ENCODE measurements at regions not wholly inside any gene's neighbourhood (a gene's known extent, or its start where the extent isn't known, plus 50 kb on each side); places are given as distances from the start of the nearest gene placed in this dataset.

- DNase-seq (ENCODE audit: low spot score): no peak
Measured at GRCh38 chr16:85391769-85392583, 221.1 kb upstream of the GSE1 start.

GRCh38 chr16:85392756-85393673, 220.1 kb upstream of the GSE1 start:
- DNase-seq (ENCODE audit: low spot score): no peak

DNA sequence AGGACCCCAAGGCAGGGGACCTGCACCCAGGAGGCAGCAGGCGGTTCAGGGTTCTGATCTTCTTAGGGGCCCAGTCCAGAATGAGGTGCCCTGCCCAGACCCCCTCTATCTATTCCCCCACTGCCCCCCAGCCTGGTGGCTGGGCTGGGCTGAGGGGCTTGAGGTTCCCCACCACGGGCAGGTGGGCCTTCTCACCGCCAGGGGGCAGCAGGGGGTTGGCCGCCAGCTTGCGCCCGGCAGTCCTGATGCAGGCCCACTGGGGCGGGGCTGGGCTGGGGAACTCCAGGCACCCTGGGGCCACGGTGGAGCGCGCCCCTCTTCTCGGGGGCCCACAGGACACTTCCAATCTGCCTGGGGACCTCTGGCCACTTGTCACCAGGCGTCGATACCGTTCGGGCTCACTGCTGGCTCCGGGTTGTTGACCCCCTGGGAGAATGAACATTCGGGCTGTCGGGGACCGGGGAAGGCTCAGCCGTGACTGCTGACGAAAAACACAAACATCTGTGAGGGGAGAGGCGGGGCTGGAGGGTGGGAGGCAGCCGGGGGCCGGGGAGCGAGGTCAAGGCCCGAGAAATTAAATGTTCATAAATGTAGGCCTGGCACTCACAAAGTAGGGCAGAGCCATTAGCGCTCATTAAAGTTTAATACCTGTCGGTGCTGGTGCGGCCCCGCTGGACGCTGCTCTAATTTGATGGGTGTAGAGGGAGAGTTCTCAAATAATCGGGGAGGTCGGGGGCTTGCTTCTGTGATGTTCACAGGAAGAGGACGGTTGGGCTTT, 219.3 kb upstream of the GSE1 start:
- DNase-seq (ENCODE audit: low spot score): peak; percentile 90

DNA sequence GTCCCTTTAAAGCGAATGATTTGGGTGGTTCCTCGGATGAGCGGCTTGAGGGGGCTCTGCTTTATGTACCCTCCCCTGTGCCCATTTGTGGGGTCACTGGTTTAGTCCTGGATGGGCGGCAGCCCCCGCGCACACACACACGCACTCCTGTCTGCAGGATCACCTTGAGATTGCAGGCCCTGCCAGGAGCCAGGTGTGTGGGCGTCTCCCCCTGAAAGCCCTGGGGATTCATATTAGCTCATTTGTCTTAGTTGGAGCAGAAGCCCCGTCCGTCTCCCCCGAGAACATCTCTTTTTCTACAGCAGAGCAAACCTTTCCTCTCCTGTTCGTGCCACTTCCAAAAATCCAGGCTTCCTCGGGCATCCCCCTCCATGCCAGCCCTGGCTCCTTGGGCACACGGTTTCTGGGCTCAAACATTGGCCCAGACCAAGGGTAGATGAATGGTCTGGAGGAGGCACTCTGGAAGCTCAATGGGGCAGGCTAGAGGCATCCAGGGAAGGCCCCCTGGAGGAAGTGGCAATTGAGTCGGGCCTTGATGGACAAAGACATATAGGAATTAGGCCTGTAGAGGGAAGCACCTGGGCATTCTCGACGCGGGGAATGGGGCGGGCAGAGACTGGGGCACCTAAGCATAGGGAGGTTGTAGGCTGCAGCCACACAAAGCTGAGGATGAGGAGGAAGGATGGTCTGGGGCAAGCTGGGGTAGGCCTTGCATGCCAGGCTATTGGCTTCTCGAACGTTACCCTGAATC, 218.5 kb upstream of the GSE1 start:
- DNase-seq (ENCODE audit: low spot score): no peak

DNA sequence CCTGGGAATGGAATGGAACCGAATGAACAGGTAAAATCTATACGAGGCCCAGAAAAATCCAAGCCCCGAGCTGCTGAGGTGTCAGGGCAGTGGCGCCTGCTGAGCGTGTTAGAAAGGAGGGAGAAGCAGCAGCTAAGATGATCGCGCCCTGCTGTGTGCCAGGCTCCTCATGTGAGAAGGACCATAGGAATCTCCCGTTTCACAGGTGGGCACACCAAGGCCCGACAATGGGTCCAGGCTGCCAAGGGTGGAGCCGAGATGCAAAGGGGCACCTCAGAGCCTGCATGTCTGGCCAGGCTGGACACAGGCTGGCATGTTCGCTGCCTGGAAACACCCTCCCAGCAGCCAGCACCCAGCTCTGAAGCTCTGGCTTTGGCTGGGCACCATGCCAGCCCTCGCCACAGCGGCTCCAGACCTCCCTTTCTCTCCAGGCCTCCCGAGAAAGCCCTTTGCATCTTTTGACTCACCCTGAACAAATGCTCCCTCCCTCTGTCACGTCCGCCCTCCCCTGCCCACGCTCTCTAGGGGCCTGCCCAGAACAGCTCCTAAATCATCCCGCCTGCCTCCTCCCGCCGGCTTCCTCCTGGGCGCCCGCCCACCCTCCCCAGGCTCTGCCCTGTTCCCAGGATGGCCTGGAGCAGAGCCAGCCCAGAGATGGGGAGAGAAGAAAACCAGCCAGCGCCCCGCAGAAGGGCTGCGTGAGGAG, 217.8 kb upstream of the GSE1 start:
- DNase-seq (ENCODE audit: low spot score): peak; percentile 97

DNA sequence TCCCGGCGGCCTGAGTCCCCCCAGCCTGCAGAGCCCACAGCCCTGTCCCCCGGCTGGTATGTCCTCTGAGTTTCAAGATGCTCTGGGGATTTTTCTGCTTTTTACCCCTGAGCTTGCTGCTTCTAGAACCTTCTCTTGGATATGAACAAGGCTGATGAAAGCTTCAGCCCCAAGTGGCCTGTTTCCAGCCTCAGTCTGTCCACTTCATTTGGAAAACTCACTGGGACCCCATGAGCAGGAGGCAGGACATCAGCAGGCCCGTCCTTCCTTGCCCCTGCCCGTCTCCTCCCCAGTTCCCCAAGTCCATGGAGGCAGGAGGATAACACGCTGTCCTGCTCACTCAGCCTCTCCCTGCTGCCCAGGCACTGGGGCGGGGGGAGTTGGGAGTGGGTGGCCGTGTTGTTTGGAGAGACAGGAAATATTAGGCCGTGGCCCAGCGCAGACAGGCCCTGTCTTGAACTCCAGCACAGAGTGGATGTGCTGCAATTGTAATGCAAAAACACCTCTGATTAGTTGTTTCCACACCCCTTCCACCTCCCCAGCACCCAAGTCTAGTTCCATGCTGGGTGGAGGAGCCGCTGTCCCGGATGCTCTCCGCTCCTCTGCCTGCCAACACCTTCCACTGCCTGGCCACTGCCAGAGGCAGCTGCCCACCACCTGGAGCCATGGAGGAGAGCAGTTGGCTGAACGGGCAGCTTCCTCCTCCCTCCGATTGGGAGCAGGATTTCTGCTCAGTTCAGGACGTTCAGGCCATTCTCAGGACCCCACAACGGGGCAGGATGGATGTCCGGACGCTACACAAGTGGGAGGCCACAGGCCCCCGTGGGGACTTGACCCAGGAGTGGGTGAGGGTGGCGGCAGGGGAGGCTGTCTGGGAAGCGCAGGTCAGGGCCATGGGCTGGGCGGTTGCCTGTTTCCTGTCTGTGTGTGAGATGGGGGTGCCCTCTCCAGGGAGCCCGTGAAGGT, 216.9 kb upstream of the GSE1 start:
- DNase-seq (ENCODE audit: low spot score): no peak

DNA sequence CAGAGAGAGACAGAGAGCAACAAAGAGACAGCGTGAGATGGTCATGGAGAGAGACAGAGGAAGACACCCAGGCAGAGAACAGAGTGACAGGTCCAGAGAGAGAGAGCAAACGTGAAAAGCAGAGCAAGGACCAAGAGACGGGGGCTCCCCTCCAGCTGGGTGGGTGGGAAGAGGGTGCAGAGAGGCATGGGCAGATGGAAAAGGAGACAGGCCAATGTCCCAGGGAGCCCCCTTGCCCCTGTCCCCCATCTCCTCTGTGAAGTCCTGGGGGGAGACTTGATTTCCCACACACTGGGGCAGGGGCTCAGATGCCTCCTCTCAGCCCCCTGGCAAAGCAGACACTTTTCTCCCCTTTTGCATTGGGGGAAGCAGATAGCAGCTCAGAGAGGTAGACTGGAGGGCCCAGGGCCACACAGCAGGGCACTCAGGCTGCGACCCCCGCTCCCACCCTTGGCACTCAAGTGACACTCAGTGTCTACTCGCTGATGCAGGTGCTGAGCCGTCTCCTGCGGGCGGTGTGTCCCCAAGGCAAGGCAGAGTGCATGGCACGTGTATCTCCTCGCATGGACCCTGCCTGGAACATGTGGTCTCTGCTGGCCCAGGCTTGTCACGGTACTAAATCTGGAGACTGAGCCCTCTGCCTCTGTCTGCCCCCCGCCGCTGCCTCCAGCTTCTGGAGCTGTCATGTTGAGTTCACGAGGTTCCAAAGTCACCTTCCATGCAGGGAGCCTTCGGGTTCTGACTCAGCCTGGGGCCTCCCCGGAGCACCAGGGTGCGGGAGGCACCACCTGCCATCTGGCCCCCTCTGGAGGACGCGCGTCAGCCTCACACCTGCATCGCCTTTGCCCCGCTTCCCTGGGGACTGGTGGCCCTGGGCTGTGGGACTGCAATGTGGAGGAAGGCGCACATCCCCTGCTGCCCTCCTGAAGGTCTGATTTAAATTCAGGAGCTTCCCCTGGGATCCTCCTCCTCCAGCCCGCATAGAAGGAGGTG, 215.9 kb upstream of the GSE1 start:
- DNase-seq (ENCODE audit: low spot score): no peak

- no peak for DNase-seq (ENCODE audit: low spot score)
Measured at GRCh38 chr16:85398050-85398451, 215.1 kb upstream of the GSE1 start.

DNA sequence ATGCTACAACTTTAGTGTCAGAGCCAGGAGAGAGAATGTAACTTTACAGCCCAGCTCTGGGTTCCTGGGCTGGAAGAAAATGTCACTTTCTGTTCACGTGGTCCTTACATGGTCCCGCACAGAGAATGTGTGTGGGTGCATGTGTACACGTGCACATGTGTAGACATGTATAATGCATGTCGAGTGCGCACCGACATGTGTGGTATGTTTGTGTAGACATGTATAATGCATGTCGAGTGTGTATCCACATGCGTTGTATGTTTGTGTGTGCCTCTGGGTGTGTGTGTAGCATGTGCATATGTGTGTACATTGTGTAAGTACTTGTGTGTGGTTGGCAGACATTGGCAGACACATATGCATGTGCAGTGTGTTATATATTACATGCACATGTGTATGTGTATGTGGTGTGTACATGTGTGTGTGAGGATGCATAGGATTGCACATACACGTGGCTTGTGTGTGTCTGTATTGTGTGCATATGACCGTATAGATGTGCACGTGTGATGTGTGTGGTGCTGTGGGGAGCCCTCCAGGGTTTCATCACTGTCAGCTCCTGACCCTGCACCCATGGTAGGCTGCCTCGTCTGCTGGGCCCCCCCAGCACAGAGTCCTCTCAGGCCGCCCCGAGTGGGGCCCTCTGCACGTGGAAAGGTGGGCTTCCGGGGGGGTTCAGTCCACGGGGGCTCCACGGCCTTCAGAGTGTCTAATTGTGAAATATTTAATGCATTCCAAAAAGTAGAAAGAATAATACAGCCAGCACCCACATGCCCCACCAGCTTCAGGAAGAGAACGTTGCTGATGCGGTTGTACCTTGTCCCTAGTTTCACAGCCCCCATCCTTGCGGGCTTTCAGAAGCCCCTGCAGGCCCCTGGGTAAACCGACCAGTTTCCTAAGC, 214.2 kb upstream of the GSE1 start:
- DNase-seq (ENCODE audit: low spot score): no peak

DNA sequence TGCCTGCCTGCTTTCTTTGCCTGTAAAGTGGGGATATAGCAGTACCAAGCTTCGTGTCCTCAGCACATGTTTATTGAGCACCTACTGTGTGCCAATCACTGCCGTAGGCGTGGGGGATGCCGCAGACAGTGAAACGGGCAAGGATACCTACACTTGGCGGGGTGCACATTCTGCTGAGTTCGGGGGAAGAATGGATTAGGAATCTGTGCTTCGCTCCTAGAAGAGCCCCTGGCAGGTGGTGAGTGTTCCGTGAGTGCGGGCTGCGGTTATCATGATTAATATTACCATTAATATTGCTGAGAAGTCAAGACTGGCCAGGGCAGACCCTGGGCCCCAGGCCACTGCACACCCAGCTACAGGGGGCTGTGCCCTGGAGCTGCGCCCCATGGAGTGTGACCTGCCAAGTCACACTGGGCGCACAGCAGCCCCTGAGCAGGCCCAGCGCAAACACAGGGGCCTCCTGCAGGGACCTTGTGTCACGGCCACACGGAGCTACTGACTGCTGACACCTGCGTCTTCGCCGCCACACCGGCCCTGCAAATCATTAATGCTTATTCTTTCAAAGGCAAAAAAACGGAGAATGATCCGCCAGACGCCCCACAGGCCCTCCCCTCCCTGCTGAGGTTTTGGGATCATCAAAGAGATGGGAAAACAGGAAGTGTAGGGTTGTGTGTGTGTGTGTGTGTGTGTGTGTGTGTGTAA, 213.4 kb upstream of the GSE1 start:
- no peak for DNase-seq (ENCODE audit: low spot score)

DNA sequence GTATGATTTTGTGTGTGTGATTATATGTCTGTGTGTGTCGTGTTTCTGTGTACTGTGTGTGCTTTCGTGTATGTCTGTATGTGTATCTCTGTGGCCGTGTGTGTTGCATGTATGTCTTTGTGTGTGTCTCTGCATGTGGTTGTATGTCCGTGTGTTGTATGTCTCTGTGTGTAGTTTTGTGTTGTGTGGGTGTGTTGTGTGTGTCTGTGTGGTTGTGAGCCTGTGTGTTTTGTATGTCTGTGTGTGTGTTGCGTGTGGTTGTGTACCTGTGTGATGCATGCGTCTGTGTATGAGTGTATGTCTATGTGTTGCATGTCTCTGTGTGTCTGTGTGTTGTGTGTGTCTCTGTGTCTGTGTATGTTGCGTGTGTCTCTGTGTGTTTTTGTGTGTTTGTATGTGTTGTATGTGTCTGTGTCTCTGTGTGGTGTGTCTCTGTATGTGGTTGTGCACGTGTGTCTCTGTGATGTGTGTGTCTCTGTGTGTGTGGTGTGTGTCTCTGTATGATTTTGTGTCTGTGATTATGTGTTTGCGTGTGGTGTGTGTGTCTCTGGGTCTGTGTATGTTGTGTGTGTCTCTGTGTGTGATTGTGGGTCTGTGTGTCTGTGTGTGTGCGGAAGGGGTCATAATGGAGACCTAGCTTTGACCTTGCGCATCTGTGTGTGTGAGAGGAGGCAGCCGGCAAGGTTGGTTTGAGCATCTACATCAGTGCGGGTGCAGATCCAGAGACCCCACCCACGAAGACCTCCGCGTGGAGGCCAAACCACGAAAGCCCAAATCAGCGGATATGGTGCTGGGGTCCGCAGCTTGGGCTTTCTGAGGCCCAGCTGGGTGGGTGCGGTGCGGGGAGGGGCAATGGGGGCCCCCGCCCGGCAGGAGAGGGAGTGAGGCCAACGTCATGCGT, 212.6 kb upstream of the GSE1 start:
- DNase-seq (ENCODE audit: low spot score): no peak

GRCh38 chr16:85401370-85401916, 211.7 kb upstream of the GSE1 start:
- DNase-seq (ENCODE audit: low spot score): no peak

GRCh38 chr16:85401917-85402766, 211.0 kb upstream of the GSE1 start:
- no peak for DNase-seq (ENCODE audit: low spot score)

DNA sequence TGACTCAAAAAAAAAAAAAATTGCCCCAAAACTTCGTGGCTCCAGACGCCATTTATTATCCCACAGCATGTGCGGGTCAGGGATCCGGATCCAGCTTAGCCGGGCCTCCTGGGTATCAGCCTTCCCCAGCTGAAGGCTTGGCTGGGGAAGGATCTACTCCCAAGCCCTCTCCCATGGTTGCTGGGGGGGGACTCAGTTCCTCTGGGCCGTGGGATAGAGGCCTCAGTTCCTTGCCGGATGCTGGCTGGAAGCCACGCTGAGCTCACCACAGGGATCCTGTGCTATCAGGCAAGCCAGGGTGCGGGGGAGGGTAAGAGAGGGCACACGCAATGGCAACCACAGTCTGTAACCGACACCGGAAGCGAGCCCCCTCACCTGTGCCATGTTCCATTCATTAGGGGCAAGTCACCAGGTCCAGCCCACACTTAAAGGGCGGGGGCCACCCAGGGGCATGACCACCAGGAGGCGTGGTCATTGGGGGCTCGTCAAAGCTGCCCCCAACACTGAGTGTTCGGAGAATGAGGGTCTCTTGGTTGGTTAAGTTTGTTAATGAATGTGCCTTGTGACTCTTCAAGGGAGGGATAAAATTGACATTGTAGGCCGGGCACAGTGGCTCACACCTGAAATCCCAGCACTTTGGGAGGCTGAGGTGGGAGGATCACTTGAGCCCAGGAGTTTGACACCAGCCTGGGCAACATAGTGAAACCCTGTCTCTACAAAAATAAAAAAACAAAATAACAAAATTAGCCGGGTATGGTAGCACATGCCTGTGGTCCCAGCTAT, 210.0 kb upstream of the GSE1 start:
- peak; percentile 59 for DNase-seq (ENCODE audit: low spot score)
